IMR-90 (cell line): ENCODE measurements at regions not wholly inside any gene's neighbourhood (a gene's known extent, or its start where the extent isn't known, plus 50 kb on each side); places are given as distances from the start of the nearest gene placed in this dataset.

Source experiments
- TF ChIP-seq, protein P1 (sequence below): conservative IDR thresholded peaks from 2 replicates; pipeline ENCODE4 v1.5.1; 2012; ENCODE audit warnings: mild to moderate bottlenecking, low read depth, low read length, improper control_type of control experiment
- TF ChIP-seq, protein P2 (sequence below): fragments of 150-350 bp; IDR thresholded peaks from 2 replicates; pipeline ENCODE4 v1.6.1; 2017; ENCODE audit warnings: mild to moderate bottlenecking, antibody characterized with exemption, low read length, low read depth

DNA sequence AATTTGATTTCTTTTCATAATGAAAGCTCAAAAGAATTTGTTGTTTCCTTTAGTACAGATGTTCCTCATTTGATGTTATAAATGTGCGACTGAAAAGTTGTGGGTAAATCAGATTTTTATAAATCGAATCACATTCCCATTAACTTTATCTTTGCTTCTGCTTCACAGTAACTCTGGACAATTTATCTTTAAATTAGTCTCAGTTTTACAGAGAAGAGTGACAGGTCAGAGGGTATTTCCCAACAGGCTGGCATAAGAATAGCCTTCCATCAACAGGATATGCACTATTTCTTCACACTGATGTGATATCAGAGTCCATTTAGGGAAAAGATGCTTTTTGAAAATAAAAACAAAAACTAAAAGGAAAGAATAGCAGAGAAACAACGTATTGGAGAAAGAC, 286.9 kb downstream of the FRK start:
- TF ChIP-seq, protein P1, sequence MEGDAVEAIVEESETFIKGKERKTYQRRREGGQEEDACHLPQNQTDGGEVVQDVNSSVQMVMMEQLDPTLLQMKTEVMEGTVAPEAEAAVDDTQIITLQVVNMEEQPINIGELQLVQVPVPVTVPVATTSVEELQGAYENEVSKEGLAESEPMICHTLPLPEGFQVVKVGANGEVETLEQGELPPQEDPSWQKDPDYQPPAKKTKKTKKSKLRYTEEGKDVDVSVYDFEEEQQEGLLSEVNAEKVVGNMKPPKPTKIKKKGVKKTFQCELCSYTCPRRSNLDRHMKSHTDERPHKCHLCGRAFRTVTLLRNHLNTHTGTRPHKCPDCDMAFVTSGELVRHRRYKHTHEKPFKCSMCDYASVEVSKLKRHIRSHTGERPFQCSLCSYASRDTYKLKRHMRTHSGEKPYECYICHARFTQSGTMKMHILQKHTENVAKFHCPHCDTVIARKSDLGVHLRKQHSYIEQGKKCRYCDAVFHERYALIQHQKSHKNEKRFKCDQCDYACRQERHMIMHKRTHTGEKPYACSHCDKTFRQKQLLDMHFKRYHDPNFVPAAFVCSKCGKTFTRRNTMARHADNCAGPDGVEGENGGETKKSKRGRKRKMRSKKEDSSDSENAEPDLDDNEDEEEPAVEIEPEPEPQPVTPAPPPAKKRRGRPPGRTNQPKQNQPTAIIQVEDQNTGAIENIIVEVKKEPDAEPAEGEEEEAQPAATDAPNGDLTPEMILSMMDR, result no peak
- TF ChIP-seq, protein P2, sequence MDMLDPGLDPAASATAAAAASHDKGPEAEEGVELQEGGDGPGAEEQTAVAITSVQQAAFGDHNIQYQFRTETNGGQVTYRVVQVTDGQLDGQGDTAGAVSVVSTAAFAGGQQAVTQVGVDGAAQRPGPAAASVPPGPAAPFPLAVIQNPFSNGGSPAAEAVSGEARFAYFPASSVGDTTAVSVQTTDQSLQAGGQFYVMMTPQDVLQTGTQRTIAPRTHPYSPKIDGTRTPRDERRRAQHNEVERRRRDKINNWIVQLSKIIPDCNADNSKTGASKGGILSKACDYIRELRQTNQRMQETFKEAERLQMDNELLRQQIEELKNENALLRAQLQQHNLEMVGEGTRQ, result no peak
